COR-L47 (cell line): ENCODE measurements at regions not wholly inside any gene's neighbourhood (a gene's known extent, or its start where the extent isn't known, plus 50 kb on each side); places are given as distances from the start of the nearest gene placed in this dataset.

ENCODE experiments used
- DNase-seq: peaks from one replicate; lab custom pipeline; 2025; lab: John Stamatoyannopoulos, UW

GRCh38 chr13:102993348-102993747, 72.9 kb downstream of the SLC10A2 start:
- no peak for DNase-seq

- no peak for DNase-seq
These were observed 82.0 kb downstream of the SLC10A2 start for GRCh38 chr13:102984210-102984609.

- DNase-seq, result no peak
These were observed 82.7 kb downstream of the SLC10A2 start for GRCh38 chr13:102983496-102983895.

GRCh38 chr13:102980331-102980982, 85.8 kb downstream of the SLC10A2 start:
- DNase-seq, result no peak

- DNase-seq, result no peak
These were observed 88.0 kb downstream of the SLC10A2 start for GRCh38 chr13:102978168-102978567.

GRCh38 chr13:102977471-102977870, 88.7 kb downstream of the SLC10A2 start:
- no peak for DNase-seq

GRCh38 chr13:102974317-102975087, 91.7 kb downstream of the SLC10A2 start:
- no peak for DNase-seq

GRCh38 chr13:102972191-102972590, 94.0 kb downstream of the SLC10A2 start:
- DNase-seq, result no peak

GRCh38 chr13:102970542-102970941, 95.7 kb downstream of the SLC10A2 start:
- no peak for DNase-seq

GRCh38 chr13:102968572-102969228, 97.5 kb downstream of the SLC10A2 start:
- no peak for DNase-seq

GRCh38 chr13:102965802-102966201, 100.4 kb downstream of the SLC10A2 start:
- DNase-seq, result no peak

- no peak for DNase-seq
These were observed 103.8 kb downstream of the SLC10A2 start for GRCh38 chr13:102962430-102962829.

GRCh38 chr13:102960959-102961358, 105.3 kb downstream of the SLC10A2 start:
- no peak for DNase-seq

GRCh38 chr13:102956449-102956848, 109.8 kb downstream of the SLC10A2 start:
- no peak for DNase-seq

- DNase-seq, result no peak
These were observed 108.5 kb downstream of the ERCC5 start for GRCh38 chr13:102954350-102954749.

GRCh38 chr13:102951808-102952207, 106.0 kb downstream of the ERCC5 start:
- DNase-seq, result no peak

GRCh38 chr13:102947745-102948405, 102.0 kb downstream of the ERCC5 start:
- peak; percentile 72 for DNase-seq

- no peak for DNase-seq
These were observed 100.1 kb downstream of the ERCC5 start for GRCh38 chr13:102945886-102946285.

GRCh38 chr13:102945324-102945815, 99.5 kb downstream of the ERCC5 start:
- DNase-seq, result peak; percentile 75

GRCh38 chr13:102944821-102945220, 99.0 kb downstream of the ERCC5 start:
- no peak for DNase-seq

GRCh38 chr13:102940770-102941169, 94.9 kb downstream of the ERCC5 start:
- no peak for DNase-seq

- DNase-seq, result no peak
These were observed 94.3 kb downstream of the ERCC5 start for GRCh38 chr13:102940143-102940542.
